Fibroblast of pulmonary artery (primary cell): ENCODE measurements at regions not wholly inside any gene's neighbourhood (a gene's known extent, or its start where the extent isn't known, plus 50 kb on each side); places are given as distances from the start of the nearest gene placed in this dataset.
"Not testable (repeated sequence)": the region's sequence is repeated elsewhere in the genome, so short reads cannot be mapped to it uniquely, and the experiment has no call there.

Source experiments
- DNase-seq: peaks from one replicate; pipeline ENCODE4 v3.0.0-alpha.2; 2010; ENCODE audit warnings: low read depth
- H3K4me3 ChIP-seq: replicated peaks from 2 replicates; pipeline ENCODE4 v1.5.1; 2011; ENCODE audit warnings: low read depth, mild to moderate bottlenecking, control low read depth, low read length, moderate library complexity
- TF ChIP-seq, protein P1 (sequence below): IDR thresholded peaks from 2 replicates; pipeline ENCODE4 v1.5.1; 2011; ENCODE audit warnings: mild to moderate bottlenecking, control low read depth, low read length, inconsistent platforms; ENCODE audit errors: missing control alignments

- DNase-seq: no peak
- no peak overlapping the region for H3K4me3 ChIP-seq
- TF ChIP-seq, protein P1, sequence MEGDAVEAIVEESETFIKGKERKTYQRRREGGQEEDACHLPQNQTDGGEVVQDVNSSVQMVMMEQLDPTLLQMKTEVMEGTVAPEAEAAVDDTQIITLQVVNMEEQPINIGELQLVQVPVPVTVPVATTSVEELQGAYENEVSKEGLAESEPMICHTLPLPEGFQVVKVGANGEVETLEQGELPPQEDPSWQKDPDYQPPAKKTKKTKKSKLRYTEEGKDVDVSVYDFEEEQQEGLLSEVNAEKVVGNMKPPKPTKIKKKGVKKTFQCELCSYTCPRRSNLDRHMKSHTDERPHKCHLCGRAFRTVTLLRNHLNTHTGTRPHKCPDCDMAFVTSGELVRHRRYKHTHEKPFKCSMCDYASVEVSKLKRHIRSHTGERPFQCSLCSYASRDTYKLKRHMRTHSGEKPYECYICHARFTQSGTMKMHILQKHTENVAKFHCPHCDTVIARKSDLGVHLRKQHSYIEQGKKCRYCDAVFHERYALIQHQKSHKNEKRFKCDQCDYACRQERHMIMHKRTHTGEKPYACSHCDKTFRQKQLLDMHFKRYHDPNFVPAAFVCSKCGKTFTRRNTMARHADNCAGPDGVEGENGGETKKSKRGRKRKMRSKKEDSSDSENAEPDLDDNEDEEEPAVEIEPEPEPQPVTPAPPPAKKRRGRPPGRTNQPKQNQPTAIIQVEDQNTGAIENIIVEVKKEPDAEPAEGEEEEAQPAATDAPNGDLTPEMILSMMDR: no peak
Observed at GRCh38 chr12:131573631-131574394, 137.1 kb upstream of the SFSWAP start.

DNA sequence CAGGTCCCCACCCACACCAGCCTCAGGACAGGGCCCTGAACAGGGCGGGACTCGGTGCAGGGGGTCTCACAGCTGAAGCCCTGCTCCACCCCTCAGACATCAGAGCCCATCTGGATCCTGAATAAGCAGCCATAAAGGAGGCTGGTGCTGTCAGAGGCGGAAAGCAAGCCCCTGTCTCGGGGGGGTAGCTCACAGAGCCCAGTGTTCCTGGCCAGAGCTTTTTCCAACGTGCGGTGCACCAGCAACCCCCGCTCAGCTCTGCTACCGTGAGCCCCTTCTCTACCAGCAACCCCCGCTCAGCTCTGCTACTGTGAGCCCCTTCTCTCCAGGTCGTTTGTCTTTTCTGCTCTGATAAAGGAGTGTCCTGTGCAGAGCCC lies 136.5 kb upstream of the SFSWAP start:
- no peak for DNase-seq
- H3K4me3 ChIP-seq: no peak overlapping the region
- TF ChIP-seq, protein P1: no peak

DNA sequence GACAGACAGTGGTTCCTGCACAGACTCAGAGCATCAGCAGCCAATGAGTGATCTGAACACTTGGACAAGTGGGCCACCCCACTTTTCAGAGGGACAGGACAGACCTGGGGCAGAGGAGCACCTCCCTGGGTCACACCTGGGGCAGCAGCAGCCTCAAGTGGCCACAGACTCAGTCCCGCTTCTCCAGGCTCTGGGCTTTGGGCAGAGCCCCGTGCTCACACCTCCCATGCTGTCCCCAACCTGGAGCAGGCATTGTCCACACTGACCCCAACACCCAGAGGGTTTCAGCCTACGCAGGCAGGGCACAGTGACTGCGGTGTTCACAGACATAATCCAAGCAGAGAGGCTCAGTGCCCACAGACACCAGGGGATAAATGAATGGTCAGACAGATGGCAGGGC lies 135.5 kb upstream of the SFSWAP start:
- H3K4me3 ChIP-seq: no peak overlapping the region
- TF ChIP-seq, protein P1: no peak
- no peak for DNase-seq

DNA sequence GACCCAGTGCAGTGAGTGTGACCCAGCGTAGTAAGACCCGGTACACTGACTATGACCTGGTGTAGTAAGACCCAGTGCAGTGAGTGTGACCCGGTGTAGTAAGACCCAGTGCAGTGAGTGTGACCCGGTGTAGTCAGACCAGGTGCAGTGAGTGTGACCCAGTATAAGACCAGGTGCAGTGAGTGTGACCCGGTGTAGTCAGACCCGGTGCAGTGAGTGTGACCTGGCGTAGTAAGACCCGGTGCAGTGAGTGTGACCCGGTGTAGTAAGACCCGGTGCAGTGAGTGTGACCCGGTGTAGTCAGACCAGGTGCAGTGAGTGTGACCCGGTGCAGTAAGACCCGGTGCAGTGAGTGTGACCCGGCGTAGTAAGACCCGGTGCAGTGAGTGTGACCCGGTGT lies 134.2 kb upstream of the SFSWAP start:
- not testable (repeated sequence) for H3K4me3 ChIP-seq, DNase-seq

DNA sequence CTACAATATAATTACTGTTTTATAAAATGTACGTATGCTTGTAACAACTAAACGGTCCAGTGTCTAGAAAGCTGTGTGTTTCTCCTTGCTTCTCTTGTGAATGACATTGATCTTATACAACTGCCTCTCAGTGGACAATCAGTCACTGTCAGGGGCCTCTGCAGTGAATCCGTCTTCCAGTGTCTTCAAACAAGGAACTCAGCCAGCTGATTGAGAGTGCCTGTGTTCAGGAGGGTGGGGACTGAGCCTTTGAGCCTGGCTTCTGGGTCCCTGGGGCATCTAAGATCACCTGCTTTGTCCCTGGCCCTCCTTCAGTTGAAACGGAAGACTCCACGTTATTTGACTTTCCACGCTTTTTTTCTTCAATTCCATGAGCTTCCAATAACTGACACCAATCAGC lies 133.1 kb upstream of the SFSWAP start:
- TF ChIP-seq, protein P1: no peak
- H3K4me3 ChIP-seq: no peak overlapping the region
- no peak for DNase-seq

GRCh38 chr12:131578828-131579470 lies 131.9 kb upstream of the SFSWAP start:
- no peak overlapping the region for H3K4me3 ChIP-seq
- no peak for DNase-seq
- TF ChIP-seq, protein P1: no peak

DNA sequence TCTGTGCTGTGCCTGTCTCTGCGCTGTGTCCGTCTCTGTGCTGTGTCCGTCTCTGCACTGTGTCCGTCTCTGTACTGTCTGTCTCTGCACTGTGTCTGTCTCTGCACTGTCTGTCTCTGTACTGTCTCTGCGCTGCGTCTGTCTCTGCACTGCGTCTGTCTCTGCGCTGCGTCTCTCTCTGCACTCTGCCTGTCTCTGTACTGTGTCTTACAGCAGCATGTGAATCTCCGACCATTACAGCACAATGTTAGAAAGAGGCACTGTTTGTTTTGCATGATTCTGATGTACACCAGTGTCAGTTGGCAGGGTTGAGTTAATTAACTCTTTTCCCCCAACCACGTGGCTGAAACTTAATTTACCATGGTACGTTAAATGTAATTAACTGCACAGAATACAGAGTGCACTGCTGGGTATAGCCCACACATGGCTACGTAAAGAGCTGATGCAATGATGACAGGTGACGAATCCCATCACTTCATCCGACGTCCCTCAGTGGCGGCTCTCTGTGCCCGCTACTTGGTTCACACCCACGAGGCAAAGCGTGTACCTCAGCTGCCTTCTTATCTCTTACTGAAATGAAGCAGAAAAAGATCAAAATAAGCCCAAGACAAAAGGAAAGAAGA lies 127.7 kb upstream of the SFSWAP start:
- TF ChIP-seq, protein P1: no peak
- no peak overlapping the region for H3K4me3 ChIP-seq
- DNase-seq: no peak
